ENCODE measurements at regions not wholly inside any gene's neighbourhood (a gene's known extent, or its start where the extent isn't known, plus 50 kb on each side); places are given as distances from the start of the nearest gene placed in this dataset.

- ChIA-PET CTCF (interaction anchor here (0.7 to 7.3 kb wide), 15 partner anchors 9 to 391 kb away, joined by 3 to 102 read pairs (median 4); partner anchors contain the start of gene GAREM1), POLR2A (interaction anchor here (0.9 to 1.5 kb wide), 2 partner anchors 78 to 382 kb away, joined by 4 to 7 read pairs; partner anchors contain the start of gene GAREM1)
- no peak for DNase-seq (ENCODE audit: extremely low spot score)
- no peak for TF ChIP-seq BHLHE40 (IDR thresholded peaks at IDR 0.05; ENCODE audit: borderline replicate concordance)
- TF ChIP-seq FOXA1 (IDR thresholded peaks at IDR 0.05): no peak
- TF ChIP-seq CTBP1 (IDR thresholded peaks at IDR 0.05; ENCODE audit: borderline replicate concordance): no peak
- no peak for TF ChIP-seq FOXK2 (IDR thresholded peaks at IDR 0.05)
These were observed 78.0 kb upstream of the GAREM1 start for GRCh38 chr18:32548688-32549087.

GRCh38 chr18:32545631-32546030, 74.9 kb upstream of the GAREM1 start:
- no peak for TF ChIP-seq FOXA1 (IDR thresholded peaks at IDR 0.05)
- no peak for TF ChIP-seq BHLHE40 (IDR thresholded peaks at IDR 0.05; ENCODE audit: borderline replicate concordance)
- TF ChIP-seq FOXK2 (IDR thresholded peaks at IDR 0.05): no peak
- TF ChIP-seq ZNF384 (IDR thresholded peaks at IDR 0.05): no peak
- TF ChIP-seq SUZ12 (IDR thresholded peaks at IDR 0.05): no peak
- TF ChIP-seq NFRKB (IDR thresholded peaks at IDR 0.05): no peak
- no peak for TF ChIP-seq PKNOX1 (IDR thresholded peaks at IDR 0.05)
- TF ChIP-seq L3MBTL2 (conservative IDR thresholded peaks at IDR 0.05): no peak
- TF ChIP-seq TARDBP (IDR thresholded peaks at IDR 0.05): no peak
- no peak for TF ChIP-seq FOXM1 (IDR thresholded peaks at IDR 0.05; ENCODE audit: borderline replicate concordance)
- no peak for TF ChIP-seq CTBP1 (IDR thresholded peaks at IDR 0.05; ENCODE audit: borderline replicate concordance)
- no peak for TF ChIP-seq ARNT (IDR thresholded peaks at IDR 0.05)
- TF ChIP-seq HDGF (IDR thresholded peaks at IDR 0.05; ENCODE audit: borderline replicate concordance): no peak
- TF ChIP-seq LEF1 (IDR thresholded peaks at IDR 0.05; ENCODE audit: borderline replicate concordance): no peak
- TF ChIP-seq ELF4 (IDR thresholded peaks at IDR 0.05): no peak
- no peak for TF ChIP-seq SP1 (IDR thresholded peaks at IDR 0.05)
- ChIA-PET POLR2A (no interaction called here), CTCF (interaction anchor here (1.2 to 2.0 kb wide), 2 partner anchors 75 to 388 kb away, joined by 4 to 12 read pairs; partner anchors contain the start of gene GAREM1)
- no peak for DNase-seq (ENCODE audit: extremely low spot score)

DNA sequence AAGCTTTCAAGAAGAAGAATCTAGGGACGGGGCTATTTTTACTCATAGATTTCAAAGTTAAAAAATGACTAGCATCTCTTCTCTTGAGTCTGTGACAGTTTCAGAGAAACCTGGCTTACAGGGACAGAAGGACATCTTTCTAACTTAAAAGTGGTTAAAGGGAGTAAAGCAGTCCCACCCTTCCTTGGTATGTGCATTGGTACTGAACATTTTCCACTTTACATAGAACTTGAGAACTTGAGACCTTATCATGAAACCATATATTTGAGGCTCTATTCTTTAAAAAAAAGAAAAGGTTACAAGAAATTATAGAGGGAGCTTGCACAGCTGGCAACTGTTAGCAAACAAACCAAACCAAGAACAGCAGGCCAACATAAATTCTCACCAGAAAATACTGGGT, 73.4 kb upstream of the GAREM1 start:
- TF ChIP-seq TARDBP (IDR thresholded peaks at IDR 0.05): no peak
- TF ChIP-seq FOXK2 (IDR thresholded peaks at IDR 0.05): no peak
- no peak for TF ChIP-seq FOXA1 (IDR thresholded peaks at IDR 0.05)
- TF ChIP-seq BHLHE40 (IDR thresholded peaks at IDR 0.05; ENCODE audit: borderline replicate concordance): no peak
- TF ChIP-seq CTBP1 (IDR thresholded peaks at IDR 0.05; ENCODE audit: borderline replicate concordance): no peak
- TF ChIP-seq ZNF384 (IDR thresholded peaks at IDR 0.05): no peak
- no peak for TF ChIP-seq NFRKB (IDR thresholded peaks at IDR 0.05)
- ChIA-PET CTCF (no interaction called here), POLR2A (no interaction called here)
- DNase-seq (ENCODE audit: extremely low spot score): no peak

DNA sequence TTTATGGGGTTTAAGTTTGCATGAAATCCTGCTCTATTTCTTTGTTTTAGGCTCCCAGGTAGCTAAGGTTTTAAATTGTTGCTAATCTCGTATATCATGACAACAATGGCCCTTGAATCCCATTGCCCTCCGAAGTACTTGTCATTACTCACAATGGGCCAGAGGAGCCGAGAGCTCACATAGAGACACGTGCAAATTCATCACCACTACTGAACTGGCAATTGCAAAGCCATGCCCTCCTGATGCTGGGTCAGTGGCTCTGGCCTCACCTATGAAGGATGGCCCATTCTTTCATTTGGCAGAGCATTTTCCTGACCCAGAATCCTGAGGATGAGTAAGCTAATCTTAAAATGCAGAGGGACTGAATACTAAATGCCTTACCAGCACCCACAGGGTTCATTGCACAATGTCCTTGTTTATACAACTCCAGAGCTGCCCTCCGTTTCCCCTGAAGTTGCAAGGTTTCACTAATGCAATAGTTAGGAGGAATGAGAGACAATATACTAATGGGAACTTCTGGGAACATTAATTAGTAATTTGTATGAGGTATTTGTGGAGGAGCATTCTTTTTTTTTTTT, 71.6 kb upstream of the GAREM1 start:
- no peak for DNase-seq (ENCODE audit: extremely low spot score)
- TF ChIP-seq HDGF (IDR thresholded peaks at IDR 0.05; ENCODE audit: borderline replicate concordance): no peak
- no peak for TF ChIP-seq FOXA1 (IDR thresholded peaks at IDR 0.05)
- no peak for TF ChIP-seq CTBP1 (IDR thresholded peaks at IDR 0.05; ENCODE audit: borderline replicate concordance)
- TF ChIP-seq TARDBP (IDR thresholded peaks at IDR 0.05): no peak
- no peak for TF ChIP-seq FOXK2 (IDR thresholded peaks at IDR 0.05)
- TF ChIP-seq FOXM1 (IDR thresholded peaks at IDR 0.05; ENCODE audit: borderline replicate concordance): no peak
- TF ChIP-seq ELF4 (IDR thresholded peaks at IDR 0.05): no peak
- no peak for TF ChIP-seq ZNF384 (IDR thresholded peaks at IDR 0.05)
- TF ChIP-seq NFRKB (IDR thresholded peaks at IDR 0.05): no peak
- TF ChIP-seq PKNOX1 (IDR thresholded peaks at IDR 0.05): no peak
- no peak for TF ChIP-seq BHLHE40 (IDR thresholded peaks at IDR 0.05; ENCODE audit: borderline replicate concordance)
- no peak for TF ChIP-seq ARNT (IDR thresholded peaks at IDR 0.05)
- no peak for TF ChIP-seq LEF1 (IDR thresholded peaks at IDR 0.05; ENCODE audit: borderline replicate concordance)
- TF ChIP-seq SUZ12 (IDR thresholded peaks at IDR 0.05): no peak
- TF ChIP-seq SP1 (IDR thresholded peaks at IDR 0.05): no peak
- TF ChIP-seq L3MBTL2 (conservative IDR thresholded peaks at IDR 0.05): no peak
- CTCF ChIA-PET: interaction anchor here (0.6 to 1.8 kb wide), 4 partner anchors 9 to 384 kb away, joined by 3 to 7 read pairs (median 4); partner anchors contain the start of gene GAREM1
- POLR2A ChIA-PET: interaction anchor here (1.5 kb wide), 1 partner anchor 72 kb away, joined by 7 read pairs; the partner anchor contains the start of gene GAREM1

GRCh38 chr18:32530947-32531651, 60.4 kb upstream of the GAREM1 start:
- TF ChIP-seq PKNOX1 (IDR thresholded peaks at IDR 0.05) (peak; percentile 92), L3MBTL2 (conservative IDR thresholded peaks at IDR 0.05) (no peak)
- ChIA-PET POLR2A (interaction anchor here (1.1 kb wide), 1 partner anchor 60 kb away, joined by 4 read pairs; the partner anchor contains the start of gene GAREM1), CTCF (interaction anchor here (1.4 to 1.9 kb wide), 2 partner anchors 242 to 373 kb away, joined by 4 to 5 read pairs; no protein-coding TSS in a partner anchor)
- peak; percentile 36 for DNase-seq (ENCODE audit: extremely low spot score)
